ENCODE measurements at regions not wholly inside any gene's neighbourhood (a gene's known extent, or its start where the extent isn't known, plus 50 kb on each side); places are given as distances from the start of the nearest gene placed in this dataset.

DNA sequence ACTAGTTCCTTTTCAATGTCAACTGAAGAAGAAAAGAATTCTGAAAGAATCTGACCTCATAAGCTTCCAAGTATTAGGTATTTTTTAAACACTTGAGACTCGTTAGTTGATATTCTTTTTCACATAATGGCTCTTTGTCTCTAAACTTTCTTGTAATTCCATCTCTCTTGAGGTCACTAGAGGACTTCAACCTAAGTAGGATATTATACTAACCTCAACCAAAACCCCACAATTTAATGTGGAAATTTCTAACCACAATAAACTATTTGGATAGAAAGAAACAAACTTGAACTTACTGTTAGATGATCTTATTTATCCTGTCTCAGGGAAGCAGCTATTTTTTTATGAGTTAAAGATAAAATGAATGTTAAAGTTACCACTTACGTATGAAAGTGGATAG lies 206.9 kb upstream of the FSIP2 start:
- TF ChIP-seq TAF1 (IDR thresholded peaks at IDR 0.05; ENCODE audit: low read depth) (no peak), EGR1 (IDR thresholded peaks at IDR 0.05) (no peak), NFIC (IDR thresholded peaks at IDR 0.05) (no peak), REST (IDR thresholded peaks at IDR 0.05; ENCODE audit: low read depth) (no peak), CEBPB (IDR thresholded peaks at IDR 0.05) (no peak), CREB1 (IDR thresholded peaks at IDR 0.05; ENCODE audit: low read depth) (no peak), FOXM1 (IDR thresholded peaks at IDR 0.05; ENCODE audit: borderline replicate concordance, low read depth) (no peak), YY1 (IDR thresholded peaks at IDR 0.05; ENCODE audit: low read depth) (no peak), USF1 (IDR thresholded peaks at IDR 0.05) (no peak), EP300 (IDR thresholded peaks at IDR 0.05; ENCODE audit: borderline replicate concordance) (no peak), TEAD4 (IDR thresholded peaks at IDR 0.05) (no peak)

- TF ChIP-seq EGR1 (IDR thresholded peaks at IDR 0.05): no peak
- TF ChIP-seq ZBTB7A (IDR thresholded peaks at IDR 0.05; ENCODE audit: low read depth): no peak
- TF ChIP-seq, protein P1, sequence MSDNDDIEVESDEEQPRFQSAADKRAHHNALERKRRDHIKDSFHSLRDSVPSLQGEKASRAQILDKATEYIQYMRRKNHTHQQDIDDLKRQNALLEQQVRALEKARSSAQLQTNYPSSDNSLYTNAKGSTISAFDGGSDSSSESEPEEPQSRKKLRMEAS (IDR thresholded peaks at IDR 0.05): no peak
- no peak for TF ChIP-seq REST (IDR thresholded peaks at IDR 0.05; ENCODE audit: low read depth)
Observed at GRCh38 chr2:185537689-185538088, 200.9 kb upstream of the FSIP2 start.

DNA sequence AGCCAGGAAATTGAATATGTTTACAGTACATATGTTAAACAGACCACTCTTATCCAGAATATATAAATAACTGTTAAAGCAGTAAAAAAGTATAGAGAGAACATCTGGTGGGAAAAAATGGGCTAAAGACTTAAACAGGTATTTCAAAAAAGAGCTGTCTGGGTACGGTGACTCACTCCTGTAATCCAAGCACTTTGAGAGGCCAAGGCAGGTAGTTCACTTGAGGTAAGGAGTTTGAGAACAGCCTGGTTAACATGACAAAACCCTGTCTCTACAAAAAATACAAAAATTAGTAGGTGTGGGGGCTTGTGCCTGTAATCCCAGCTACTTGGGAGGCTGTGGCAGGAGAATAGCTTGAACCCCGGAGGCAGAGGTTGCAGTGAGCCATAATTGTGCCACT lies 171.4 kb upstream of the FSIP2 start:
- TF ChIP-seq CEBPB (IDR thresholded peaks at IDR 0.05): no peak

- TF ChIP-seq ZBTB7A (IDR thresholded peaks at IDR 0.05; ENCODE audit: low read depth) (no peak), TAF1 (IDR thresholded peaks at IDR 0.05; ENCODE audit: low read depth) (no peak)
Observed at GRCh38 chr2:185567940-185568339, 170.7 kb upstream of the FSIP2 start.

DNA sequence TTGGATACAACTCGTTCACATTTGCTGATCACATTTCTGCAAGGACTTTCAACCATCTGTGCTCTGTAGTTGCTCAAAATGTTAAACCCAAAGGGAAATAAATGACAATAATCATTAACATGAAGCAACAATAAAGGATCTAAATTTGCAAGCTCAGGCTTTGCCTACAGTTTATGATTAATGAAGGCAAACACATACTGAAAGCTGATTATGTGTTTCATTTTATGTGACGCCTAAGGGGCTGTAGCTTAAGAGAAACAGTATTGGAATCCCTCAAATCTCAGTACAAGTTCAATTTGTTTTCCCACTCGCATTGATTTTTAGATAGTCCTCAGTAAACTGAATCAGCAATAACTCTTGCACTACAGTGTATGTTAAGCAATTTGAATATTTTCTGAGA lies 160.3 kb upstream of the FSIP2 start:
- TF ChIP-seq CREB1 (IDR thresholded peaks at IDR 0.05; ENCODE audit: low read depth): no peak
- TF ChIP-seq, protein P1 (IDR thresholded peaks at IDR 0.05): no peak
- TF ChIP-seq FOXM1 (IDR thresholded peaks at IDR 0.05; ENCODE audit: borderline replicate concordance, low read depth): no peak
- TF ChIP-seq CEBPB (IDR thresholded peaks at IDR 0.05): no peak
- no peak for TF ChIP-seq TEAD4 (IDR thresholded peaks at IDR 0.05)
- no peak for TF ChIP-seq TAF1 (IDR thresholded peaks at IDR 0.05; ENCODE audit: low read depth)
- no peak for TF ChIP-seq NFIC (IDR thresholded peaks at IDR 0.05)
- no peak for TF ChIP-seq TCF12 (IDR thresholded peaks at IDR 0.05; ENCODE audit: low read depth)

DNA sequence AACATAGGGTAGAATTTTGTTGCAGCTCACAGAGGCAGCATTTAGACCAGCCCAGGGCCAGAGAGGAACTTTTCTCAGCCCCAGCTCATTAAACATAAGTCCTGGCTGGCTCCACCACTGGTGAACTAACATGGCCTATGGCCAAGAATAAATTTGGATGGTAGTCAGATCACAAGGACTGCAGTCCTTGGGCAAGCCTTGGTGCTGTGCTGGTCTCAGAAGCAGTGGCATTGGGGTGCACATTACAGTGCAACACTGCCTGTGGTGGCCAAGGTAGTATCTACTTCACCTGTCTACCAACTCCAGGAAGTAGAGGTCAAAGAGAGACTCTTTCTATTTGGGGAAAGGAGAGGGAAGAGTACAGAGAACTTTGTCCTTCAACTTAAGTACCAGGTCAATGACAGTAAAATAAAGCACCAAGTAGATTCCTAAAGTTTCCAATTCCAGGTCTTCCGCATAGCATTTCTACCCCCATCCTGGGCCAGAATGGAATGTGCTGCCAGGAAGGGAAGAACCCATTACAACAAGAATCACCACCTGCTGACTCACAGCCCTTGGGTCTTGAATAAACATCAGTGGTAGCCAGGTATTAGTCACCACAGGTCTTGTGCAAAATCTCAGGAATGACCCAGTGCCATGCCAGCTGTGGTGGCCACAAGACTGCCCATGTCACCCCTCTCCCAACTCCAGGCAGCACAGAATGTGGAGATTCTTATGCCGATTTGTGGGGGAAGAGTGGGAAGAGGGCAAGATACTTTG lies 155.4 kb upstream of the FSIP2 start:
- TF ChIP-seq ZBTB7A (IDR thresholded peaks at IDR 0.05; ENCODE audit: low read depth) (no peak), TEAD4 (IDR thresholded peaks at IDR 0.05) (no peak), YY1 (IDR thresholded peaks at IDR 0.05; ENCODE audit: low read depth) (no peak), REST (IDR thresholded peaks at IDR 0.05; ENCODE audit: low read depth) (no peak), USF1 (IDR thresholded peaks at IDR 0.05) (no peak)

Measured in Ishikawa (cell line).